Esophagus muscularis mucosa (tissue), 3 donors: ENCODE measurements at regions not wholly inside any gene's neighbourhood (a gene's known extent, or its start where the extent isn't known, plus 50 kb on each side); places are given as distances from the start of the nearest gene placed in this dataset.

Source experiments
- POLR2A ChIP-seq: fragments of 450-650 bp; IDR thresholded peaks from one replicate; pipeline ENCODE4 v1.6.1; 2017; ENCODE audit warnings: antibody characterized with exemption, moderate library complexity, mild to moderate bottlenecking, low read depth
- POLR2AphosphoS5 ChIP-seq, 2 donors: sonication (generic); formaldehyde crosslinking; IDR thresholded peaks; one replicate each; pipeline ENCODE4 v1.6.1; 2017; ENCODE audit warnings: antibody characterized with exemption in 2 of 2
- TF ChIP-seq, protein P1 (sequence below), 3 experiments: fragments of 200-600 bp in 2 of 3; fragments of 450-650 bp in 1 of 3; sonication (generic) in 2 of 3; IDR thresholded peaks; one replicate each; pipeline ENCODE4 v1.5.1; 2017 to 2019; ENCODE audit warnings: antibody characterized with exemption in 3 of 3, mild to moderate bottlenecking in 2 of 3, moderate library complexity in 1 of 3

DNA sequence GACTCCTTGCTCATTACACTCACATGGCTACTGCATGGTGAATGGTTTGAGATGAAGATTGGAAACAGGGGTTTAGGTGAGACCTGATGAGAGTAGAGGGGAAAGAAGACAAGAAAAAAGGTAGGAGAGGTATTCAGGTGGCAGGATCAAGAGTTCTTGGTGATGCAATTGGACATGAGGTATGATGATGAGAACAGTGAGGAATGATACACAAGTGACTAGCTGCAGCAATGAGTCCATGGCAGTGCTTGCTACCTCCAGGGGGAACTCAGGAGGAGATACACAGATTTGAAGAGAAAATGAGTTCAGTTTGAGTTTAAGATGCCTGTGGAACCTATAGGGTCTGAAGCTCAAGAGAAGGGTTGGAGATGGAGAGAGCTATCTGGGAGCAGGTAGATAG is 62.1 kb upstream of the NFE2L2 start:
- TF ChIP-seq POLR2A (no peak), POLR2AphosphoS5 (IDR thresholded peaks at IDR 0.05) (no peak)
- TF ChIP-seq, protein P1, sequence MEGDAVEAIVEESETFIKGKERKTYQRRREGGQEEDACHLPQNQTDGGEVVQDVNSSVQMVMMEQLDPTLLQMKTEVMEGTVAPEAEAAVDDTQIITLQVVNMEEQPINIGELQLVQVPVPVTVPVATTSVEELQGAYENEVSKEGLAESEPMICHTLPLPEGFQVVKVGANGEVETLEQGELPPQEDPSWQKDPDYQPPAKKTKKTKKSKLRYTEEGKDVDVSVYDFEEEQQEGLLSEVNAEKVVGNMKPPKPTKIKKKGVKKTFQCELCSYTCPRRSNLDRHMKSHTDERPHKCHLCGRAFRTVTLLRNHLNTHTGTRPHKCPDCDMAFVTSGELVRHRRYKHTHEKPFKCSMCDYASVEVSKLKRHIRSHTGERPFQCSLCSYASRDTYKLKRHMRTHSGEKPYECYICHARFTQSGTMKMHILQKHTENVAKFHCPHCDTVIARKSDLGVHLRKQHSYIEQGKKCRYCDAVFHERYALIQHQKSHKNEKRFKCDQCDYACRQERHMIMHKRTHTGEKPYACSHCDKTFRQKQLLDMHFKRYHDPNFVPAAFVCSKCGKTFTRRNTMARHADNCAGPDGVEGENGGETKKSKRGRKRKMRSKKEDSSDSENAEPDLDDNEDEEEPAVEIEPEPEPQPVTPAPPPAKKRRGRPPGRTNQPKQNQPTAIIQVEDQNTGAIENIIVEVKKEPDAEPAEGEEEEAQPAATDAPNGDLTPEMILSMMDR (IDR thresholded peaks at IDR 0.05), result no peak
